GM18870 (cell line): ENCODE measurements at regions not wholly inside any gene's neighbourhood (a gene's known extent, or its start where the extent isn't known, plus 50 kb on each side); places are given as distances from the start of the nearest gene placed in this dataset.

ENCODE experiments used
- ATAC-seq: cut with Tn5 transposase; IDR thresholded peaks from one replicate; pipeline ENCODE4 v1.9.1; 2021; ENCODE audit warnings: moderate library complexity; ENCODE audit not compliant: unreplicated experiment

DNA sequence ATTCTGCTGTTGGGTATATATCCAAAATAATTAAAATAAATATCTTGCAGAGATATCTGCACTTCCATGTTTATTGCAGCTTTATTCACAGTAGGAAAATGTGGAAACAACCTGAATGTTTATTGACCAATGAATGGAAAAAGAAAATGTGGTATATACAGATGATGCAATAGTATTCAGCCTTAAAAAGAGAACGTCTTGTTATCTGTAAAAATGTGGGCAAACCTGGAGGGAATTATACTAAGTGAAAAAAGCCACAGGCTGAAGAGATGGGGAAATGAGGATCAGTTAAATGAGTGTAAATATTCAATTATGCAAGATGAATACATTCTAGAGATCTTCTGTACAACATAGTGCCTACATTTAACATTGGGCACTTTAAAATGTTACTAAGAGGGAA is 766.1 kb upstream of the IGFBP3 start:
- no peak for ATAC-seq

DNA sequence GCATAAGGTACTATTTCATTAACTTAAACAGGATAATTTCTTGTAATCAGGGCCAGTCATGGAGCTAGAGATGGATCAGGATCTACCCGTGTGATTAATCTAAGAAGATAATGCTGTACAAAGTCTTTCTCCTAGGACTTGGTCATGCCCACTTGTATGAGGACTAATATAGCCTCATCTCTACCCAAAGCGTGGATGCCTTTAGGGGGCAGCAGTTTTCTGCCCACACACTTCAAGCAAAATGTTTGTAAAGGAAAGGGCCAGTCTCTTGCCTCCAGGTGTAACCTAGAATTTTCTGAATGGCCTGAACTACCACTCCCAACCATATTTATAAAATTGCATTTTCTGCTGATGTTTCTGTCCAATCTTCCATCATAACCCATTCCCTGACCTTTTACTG is 764.0 kb upstream of the IGFBP3 start:
- no peak for ATAC-seq

DNA sequence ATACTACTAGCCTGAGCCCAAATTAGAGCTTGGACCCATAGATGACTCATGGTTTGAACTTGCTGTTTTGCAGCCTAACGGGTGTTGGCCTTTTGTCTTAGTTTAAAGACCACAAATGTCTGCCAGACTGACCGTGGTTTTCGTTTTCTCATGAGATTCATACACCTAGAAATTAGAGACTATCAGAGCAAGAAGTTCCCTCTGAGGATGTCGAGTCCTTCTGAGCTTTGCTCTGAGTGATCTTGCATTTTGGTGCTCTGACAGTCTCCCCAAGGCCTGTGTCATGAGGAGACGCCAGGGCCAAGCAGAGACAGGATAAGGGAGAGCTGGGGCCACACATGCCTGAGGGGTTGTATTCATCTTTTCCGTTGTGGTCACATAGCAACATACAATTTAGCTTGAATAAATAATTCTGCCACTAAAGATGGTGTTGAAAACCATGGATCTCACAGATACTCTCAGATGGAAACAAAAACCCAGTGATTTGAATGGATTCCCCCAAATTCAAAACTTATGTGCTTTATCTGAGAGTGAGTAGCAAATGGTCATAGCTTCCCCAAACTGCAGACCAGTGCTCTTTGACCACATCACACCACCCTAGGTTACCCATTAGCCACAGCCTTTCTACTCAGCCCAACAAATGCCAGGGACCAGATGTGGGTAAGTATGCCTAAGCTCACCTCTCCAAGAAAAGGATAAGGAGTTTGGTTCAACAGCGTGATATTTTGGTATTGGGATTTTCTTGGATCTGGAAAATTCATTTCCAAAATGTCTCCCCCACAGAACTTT is 762.0 kb upstream of the IGFBP3 start:
- ATAC-seq = no peak

DNA sequence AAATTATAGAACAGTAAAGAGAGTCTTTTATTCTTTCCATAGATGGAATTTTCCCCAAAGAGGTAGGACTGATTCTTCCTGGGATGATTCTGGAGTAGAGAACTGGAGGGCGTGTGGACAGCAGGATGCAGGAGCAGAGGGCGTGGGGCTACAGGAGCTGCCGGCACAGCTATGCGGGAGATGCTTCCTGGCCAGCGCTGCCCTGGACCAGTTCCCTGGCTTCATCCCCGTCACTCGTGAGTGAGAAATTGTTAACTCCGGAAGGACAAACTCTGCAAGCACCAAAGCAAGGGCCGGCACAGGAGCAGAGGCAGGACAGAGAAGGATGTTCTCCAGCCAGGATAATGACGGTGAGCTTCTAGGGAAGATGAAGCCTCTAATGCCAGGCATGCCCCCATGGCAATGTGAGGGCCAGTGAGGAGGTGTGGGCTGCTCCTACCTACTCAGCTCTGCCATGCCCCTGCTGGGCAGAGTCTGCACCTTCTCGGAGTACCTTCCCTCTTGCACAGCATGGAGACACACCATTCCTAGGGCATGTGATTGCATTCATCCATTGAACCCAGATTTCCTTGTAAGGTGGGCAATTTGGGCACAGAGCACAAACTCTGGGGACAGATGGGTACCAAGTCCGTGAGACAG is 760.9 kb upstream of the IGFBP3 start:
- ATAC-seq = no peak

DNA sequence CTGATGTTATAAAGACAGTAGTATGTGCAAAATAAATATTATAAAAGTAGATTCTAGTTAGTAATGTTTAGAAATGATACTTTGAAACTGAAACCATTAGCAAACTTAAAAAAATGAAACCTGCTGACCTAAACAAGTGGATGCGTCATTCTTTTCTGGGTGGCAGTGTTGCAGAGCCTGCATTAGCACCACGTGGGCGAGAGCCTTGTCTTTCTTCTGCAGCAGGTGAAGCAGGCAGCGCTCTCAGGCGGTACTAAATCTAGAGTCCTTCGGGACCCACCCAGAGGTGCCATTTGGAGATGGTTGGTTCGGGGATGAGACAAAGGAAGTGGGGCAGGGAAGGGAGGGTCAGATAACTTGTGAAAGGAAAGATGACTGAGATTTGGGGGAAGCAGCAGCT is 759.1 kb upstream of the IGFBP3 start:
- peak; percentile 44 for ATAC-seq

DNA sequence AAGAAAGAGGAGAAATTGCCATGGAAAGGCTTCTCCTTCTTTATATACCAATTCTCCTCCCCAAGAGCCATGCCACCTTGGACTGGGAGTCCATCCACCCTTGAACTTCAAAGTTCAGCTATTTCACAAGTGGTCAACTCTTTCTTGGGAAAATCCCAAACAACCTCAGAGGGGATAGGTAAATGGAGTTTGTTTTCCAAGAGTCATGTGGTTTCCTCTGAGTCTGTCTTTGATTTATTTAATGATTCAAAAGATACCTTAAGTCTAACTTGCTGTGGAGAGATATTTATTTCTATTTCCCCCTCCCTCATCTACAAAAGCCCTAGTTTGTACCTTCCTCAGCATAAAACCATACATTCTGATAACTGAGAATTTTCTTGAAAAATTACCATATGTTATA is 758.6 kb upstream of the IGFBP3 start:
- no peak for ATAC-seq

DNA sequence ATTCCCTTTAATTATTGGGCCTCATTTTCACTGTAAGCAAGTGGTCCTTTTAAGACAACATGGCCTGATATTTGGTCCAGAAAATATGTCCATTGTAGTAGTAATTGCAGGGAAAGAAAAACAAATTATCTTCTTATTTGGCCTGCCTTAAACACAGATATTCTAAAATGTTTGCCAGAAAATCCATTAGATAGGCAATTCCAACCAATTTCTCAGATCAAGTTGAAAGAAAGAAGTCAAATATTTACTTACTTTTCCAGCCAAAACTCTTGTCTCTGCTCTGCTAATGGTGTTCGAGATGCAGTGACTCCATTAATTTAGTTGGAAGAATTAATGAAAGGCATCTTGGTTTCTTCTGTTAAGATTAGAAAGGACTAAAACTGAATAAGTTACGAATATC is 757.3 kb upstream of the IGFBP3 start:
- no peak for ATAC-seq

DNA sequence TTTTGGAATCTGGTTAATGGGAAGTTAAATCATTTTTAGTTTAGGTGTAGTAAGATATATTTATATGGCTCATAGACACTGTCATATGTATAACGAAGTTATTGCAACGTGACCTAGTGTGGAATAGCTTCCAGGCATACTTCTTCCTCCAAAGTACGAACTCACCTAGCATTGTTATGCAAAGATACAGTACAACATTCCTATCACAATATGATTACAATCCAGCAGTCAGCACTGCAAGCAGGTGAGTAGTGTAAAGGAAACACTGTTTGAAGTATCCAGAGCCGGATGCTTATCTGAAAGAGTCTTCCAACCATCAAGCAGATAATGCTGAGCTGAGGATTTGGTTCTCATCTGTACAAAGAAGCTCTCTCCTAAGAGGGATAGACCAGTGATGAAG is 754.4 kb upstream of the IGFBP3 start:
- no peak for ATAC-seq

DNA sequence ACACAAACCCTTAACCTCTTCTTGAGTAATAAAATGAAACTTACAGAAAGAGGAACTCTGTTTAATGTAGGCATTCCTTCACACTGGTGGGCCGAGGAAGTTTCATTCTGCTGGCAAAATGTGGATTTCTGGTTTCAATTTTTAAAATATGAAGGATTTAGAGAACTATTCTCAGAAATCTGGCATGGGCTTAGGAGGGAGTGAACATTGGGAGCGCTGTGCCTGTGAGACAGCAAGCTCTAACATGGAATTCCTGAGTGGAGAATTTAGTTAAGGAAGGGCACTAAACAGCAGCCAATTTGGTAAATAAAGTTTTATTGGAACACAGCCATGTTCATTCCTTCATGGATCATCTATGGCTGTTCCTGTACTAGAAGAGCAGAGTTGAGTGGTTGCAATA is 751.8 kb upstream of the IGFBP3 start:
- ATAC-seq = no peak

DNA sequence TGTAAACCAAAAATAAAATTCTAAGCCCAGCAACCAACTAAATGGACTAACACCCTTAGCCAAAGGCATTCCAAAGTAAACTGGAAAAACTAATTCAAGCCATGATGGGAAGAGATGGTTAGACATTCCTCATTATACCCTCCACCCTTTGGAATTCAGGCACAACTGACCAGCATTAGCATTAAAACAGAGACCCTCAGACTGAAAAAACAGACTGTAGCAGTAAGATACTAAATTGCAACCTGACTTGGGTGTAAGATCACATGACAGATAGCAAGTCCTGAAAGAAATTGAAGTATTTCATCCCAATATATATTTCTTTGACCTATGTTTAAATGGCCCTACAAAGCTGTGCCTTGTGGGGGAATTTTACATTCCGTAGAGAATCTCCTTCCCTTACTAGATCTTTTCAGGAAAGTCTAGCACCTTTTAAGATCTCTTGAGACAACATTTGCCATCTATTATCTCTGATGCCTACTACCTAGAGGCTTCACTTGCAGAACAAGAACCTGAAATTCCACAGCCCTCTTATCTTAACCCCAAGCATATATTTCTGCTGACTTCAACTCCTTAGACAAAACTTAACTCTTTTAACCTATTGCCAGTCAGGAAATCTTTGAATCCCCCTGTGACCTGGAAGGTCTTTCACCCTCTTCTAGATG is 750.2 kb upstream of the IGFBP3 start:
- no peak for ATAC-seq

DNA sequence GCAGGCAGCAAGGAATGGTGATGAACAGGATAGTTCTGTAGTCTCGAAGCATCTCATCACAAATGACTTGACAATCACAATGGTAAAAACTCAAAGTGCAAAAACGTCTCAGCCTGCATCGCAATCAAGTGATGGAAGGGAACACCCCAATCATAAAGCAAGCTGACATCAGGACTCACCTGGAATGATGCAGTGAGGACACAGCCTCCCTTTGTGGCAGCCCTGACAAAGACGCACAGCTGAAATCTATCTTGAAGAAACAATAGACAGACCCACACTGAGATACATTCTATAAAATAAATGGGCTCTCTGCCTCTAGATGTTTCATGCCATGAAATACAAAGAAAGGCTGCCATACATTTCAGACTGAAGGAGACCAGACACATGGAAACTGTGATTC is 748.0 kb upstream of the IGFBP3 start:
- no peak for ATAC-seq

DNA sequence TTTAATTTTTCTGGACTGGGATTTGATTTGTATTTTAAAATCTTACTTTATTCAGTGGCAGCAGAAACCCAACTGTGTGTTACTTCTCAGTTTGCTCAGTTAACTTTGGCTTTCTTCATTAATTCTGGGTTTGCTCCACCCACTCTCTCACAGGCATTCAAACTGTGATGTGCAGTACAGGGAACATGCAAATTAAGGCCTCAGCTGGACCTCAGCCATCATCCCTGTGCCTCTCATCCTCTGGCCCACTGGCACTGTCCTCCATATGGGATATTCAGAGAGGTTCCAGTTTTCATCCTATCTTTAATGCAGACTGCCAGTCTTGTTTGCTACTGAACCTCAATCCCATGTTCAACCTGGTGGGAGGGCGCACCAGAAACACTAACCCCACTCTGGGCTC is 743.4 kb upstream of the IGFBP3 start:
- no peak for ATAC-seq

DNA sequence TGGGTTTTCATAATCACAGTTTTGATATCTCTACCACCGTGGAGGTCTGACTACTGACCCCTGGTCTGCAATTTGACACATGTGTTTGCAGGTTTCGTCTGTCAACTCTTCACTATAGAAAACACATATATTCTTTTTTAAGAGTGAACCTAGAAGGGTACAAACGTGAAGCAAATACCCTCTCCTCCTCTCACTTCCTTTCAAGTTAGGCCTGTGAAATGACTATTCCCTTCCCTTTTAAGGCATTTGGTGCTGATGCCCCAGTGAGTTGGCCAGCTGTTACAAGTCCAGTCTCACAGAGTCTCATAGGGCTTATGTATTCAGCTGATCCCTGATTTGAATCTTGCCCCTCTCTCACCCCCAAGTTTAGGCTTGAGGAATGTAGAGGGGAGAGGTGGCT is 742.0 kb upstream of the IGFBP3 start:
- no peak for ATAC-seq

DNA sequence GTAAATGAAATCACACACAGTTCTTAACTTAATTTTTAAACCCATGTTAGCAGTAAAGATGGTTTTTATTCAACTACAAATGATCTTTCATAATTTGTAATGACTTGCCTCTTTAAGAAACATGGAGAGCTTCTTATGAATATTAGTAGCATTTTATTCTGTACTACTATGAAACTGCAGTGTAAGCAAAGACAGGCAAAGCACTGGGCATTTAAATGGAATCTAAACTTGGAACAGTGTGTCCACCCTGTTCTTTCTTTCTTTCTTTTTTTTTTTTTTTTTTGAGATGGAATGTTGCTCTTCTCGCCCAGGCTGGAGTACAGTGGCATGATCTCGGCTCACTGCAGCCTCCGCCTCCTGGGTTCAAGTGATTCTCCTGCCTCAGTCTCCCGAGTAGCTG is 740.4 kb upstream of the IGFBP3 start:
- no peak for ATAC-seq

DNA sequence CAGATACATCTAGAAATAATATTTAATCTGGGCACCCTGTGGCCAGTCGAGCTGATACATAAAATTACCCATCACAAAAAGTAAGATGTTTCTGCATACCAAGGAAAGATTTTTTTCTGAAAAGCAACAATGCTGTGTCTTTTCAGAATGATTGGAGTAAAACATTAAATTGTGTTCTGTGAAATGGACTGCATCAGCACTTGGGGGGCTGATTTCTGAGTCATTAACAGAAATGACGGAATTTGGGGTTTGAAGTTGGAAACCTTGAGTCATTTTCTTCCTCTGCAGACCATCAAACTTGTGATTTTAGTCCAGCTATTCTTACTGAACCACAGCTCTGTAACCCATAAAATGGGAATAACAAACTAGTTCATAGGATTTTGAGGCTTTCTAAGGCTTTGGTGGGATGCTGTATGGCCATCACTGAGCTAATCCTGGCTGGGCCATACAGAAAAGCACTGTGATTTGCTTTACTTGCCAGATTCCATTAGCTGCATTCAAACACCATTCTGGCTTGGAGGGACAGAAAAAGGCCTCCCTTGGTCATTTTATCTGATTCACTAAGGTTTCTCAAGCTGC is 739.4 kb upstream of the IGFBP3 start:
- no peak for ATAC-seq

DNA sequence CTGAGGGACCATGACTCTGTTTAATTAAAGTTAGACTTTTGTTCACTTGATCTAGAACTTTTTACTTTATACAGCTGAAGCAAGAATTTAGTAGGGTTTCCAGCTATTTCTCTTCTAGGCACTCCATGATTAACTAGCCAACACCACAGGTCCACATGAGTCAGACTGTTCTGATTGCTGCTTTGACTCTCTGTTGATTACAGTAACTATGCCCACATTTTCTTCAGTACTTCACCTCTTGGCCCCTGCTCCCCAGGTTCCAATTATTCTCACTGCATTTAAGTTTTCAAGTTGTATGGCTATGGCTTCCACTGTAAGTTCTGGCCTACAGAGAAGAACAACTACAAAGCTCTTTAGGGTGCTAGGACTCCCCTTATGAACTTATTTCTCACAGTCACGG is 737.2 kb upstream of the IGFBP3 start:
- ATAC-seq = no peak

DNA sequence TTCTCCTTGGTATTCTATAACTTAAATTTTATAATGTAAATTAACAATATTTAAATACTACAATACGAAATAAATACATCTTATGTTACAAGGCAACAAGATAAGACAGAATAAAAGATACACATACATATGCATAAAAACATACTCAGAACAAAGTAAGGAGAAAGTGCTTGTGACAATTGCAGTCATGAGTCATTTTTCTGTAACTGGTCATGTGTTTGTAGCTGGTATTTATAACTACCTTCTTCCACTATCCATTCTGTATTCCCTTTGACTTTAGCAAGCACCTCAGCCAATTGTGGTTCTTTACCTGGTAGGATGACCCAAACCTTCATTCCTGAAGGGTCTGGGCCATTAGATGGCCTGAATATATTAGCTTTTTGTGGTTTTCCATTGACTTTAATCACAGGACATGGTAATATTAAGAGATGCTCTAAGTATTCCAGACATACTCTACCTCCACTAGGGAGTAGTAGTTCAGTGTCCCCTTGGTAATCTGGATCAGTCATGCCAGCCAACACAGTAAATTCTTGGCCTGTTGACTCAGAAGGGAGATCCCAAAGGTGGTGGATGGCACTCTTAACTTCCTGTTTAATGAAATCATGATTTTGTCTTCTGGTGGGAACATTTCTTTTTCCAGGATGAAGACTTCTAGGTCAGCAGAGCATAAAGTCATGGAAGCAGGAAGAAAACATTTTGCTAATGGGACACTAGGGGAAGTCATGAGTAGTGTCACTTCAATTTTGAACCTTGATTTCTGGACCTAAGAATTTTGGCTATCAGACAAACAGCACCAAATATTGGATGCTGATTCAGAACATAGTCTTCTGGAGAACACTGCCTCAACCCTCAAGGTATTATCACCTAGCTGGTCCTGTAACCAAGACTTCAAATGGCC is 733.7 kb upstream of the IGFBP3 start:
- no peak for ATAC-seq

DNA sequence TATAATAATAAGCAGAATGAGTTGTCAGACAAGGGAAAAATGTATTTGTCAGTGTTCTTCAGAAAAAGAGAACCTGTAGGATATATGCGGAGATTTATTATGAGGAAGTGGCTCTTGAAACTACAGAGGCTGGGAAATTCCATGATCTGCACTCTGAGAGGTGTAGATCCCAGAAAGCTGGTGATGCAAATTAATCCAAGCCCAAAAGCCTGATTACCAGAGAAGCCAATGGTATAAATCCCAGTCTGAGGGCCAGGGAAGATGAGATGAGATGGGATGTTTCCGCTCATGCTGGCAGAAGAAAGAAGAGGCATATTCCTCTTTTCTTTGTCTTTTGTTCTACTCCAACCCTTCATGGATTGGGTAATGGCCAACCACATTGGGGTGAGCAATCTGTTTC is 732.8 kb upstream of the IGFBP3 start:
- ATAC-seq = no peak

DNA sequence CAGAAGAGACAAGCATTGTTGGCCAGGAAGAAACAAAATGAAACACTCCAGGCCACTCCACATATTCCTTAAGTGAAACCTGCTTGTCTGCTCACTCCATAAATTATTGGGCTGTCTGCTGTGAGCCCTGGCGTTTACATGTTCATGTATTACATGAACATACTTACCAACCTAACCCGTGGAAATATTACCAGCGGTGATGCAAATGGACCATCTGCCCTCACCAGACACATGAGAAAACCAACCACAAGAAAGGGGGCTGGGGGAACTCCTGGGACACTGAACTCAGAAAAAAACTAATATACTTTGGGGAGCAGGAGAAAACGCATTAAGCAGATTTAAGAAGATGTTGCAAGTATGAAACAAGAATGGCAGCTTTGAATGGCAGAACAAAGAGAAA is 731.2 kb upstream of the IGFBP3 start:
- no peak for ATAC-seq

DNA sequence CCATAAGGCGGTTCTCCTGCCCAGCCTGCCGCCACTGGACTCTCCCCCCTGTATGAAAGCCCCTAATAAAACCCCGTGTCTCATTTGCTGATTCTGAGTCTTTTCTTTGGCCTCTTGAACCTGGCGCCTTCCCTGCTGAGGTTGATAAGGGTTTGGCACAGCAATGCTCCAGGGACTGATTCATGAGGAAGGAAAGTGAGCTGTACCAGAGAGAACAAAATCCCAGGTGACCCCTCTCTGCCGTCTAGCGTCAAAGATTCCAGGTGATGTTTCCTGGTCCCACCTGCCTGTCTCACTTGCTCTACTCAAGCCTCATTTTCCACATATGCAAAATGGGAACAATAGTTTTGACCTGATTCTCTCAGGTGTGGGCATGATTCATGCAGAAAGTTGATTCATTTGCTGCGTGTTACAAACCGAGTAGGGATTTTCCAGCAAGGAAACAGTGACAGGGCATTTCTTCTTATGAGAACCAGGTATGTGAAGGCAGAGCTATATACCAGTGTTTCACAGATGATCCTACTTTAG is 730.6 kb upstream of the IGFBP3 start:
- no peak for ATAC-seq

DNA sequence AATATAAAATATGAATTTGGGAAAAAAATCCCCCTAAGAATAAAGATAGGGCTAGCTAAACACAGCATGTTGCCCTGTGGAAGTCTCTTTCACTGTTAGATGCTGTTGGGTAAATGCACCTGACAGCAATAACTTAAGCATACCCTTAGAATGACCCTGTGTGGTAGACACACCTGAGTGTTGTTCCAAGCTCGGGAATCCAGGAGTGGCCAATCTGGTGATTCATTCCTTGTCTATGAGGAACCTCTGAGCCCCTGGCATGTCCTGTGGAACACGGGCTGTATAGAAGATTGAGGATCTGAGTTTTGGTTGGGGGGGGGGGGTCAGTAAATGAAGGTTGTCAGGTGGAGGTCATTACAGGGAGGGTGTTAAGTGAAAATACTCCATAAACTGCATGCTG is 730.0 kb upstream of the IGFBP3 start:
- no peak for ATAC-seq
